ENCODE measurements at regions not wholly inside any gene's neighbourhood (a gene's known extent, or its start where the extent isn't known, plus 50 kb on each side); places are given as distances from the start of the nearest gene placed in this dataset.

- TF ChIP-seq CTCF (IDR thresholded peaks at IDR 0.05; ENCODE audit: control extremely low read depth in 1 of 3, insufficient read depth in 1 of 3, low read depth in 1 of 3, low read length in 3 of 3) (no peak), RXRA (IDR thresholded peaks at IDR 0.05; ENCODE audit: insufficient read depth, low read depth, low read length) (no peak), MAX (IDR thresholded peaks at IDR 0.05) (no peak), BRCA1 (IDR thresholded peaks at IDR 0.05; ENCODE audit: low read depth, low read length) (no peak), PHF8 (conservative IDR thresholded peaks at IDR 0.05; ENCODE audit: low read depth, low read length) (no peak), EGR1 (IDR thresholded peaks at IDR 0.05; ENCODE audit: borderline replicate concordance, low read depth, low read length) (no peak), JUN (IDR thresholded peaks at IDR 0.05; ENCODE audit: low read depth, low read length) (no peak), TBP (IDR thresholded peaks at IDR 0.05; ENCODE audit: low read depth, low read length) (no peak)
Observed at GRCh38 chr13:110024645-110024980, 238.2 kb upstream of the IRS2 start (continued).

All from H1 (cell line).